Testis (tissue), 2 donors: ENCODE measurements at regions not wholly inside any gene's neighbourhood (a gene's known extent, or its start where the extent isn't known, plus 50 kb on each side); places are given as distances from the start of the nearest gene placed in this dataset.

Experiments
- DNase-seq: peaks from one replicate; pipeline ENCODE4 v3.0.0-alpha.2; 2019
- H3K27ac ChIP-seq, 2 donors: fragments of 200-600 bp; sonication (generic); one replicate each; pipeline ENCODE4 v1.5.1; 2019
- H3K27me3 ChIP-seq: fragments of 200-600 bp; sonication (generic); one replicate; pipeline ENCODE4 v1.5.1; 2019
- H3K36me3 ChIP-seq: fragments of 200-600 bp; sonication (generic); one replicate; pipeline ENCODE4 v1.5.1; 2017; ENCODE audit warnings: low read depth; ENCODE audit errors: missing control alignments
- H3K4me1 ChIP-seq: fragments of 200-600 bp; sonication (generic); one replicate; pipeline ENCODE4 v1.5.1; 2019
- H3K4me3 ChIP-seq, 2 donors: fragments of 200-600 bp; sonication (generic); one replicate each; pipeline ENCODE4 v1.5.1; 2017 to 2019
- H3K9me3 ChIP-seq: fragments of 200-600 bp; sonication (generic); one replicate; pipeline ENCODE4 v1.5.1; 2017
- CTCF ChIP-seq, 3 experiments: fragments of 450-650 bp in 2 of 3; fragments of 200-600 bp in 1 of 3; sonication (generic) in 1 of 3; IDR thresholded peaks; one replicate each; pipeline ENCODE4 v1.5.1; 2016 to 2019; ENCODE audit warnings: antibody characterized with exemption in 3 of 3, mild to moderate bottlenecking in 2 of 3, moderate library complexity in 1 of 3
- POLR2A ChIP-seq: fragments of 450-650 bp; IDR thresholded peaks from one replicate; pipeline ENCODE4 v1.6.1; 2017; ENCODE audit warnings: antibody characterized with exemption, mild to moderate bottlenecking, moderate library complexity
- WGBS, 2 donors: methylation state at CpG; one replicate each; pipeline ENCODE4 v1.1.5; 2018; 5-methylcytosine and 5-hydroxymethylcytosine counted together
- intact Hi-C: fragments of 100-400 bp; cut with DNase I; formaldehyde crosslinking; loops from one replicate; pipeline ENCODE4 v1.15.1; 2023; ENCODE audit warnings: low total_unique reads

GRCh38 chr1:166258017-166258416 is 91.2 kb upstream of the FAM78B start:
- H3K27ac ChIP-seq: no peak overlapping the region
- DNase-seq: no peak
- H3K4me3 ChIP-seq: no peak overlapping the region
- TF ChIP-seq CTCF (IDR thresholded peaks at IDR 0.05): no peak
- no peaks in the 10 kb centered on the region for H3K4me1 ChIP-seq
- intact Hi-C loops: no loop called here
- H3K36me3 ChIP-seq: no peaks in the 10 kb centered on the region
- no peaks in the 10 kb centered on the region for H3K27me3 ChIP-seq
- WGBS, 2 donors: 83 to 94% methylated on average over 3 of the region's 3 CpGs
- H3K9me3 ChIP-seq: no peaks in the 10 kb centered on the region

- intact Hi-C loops: no loop called here
- Histone ChIP-seq H3K4me3 (no peak overlapping the region), H3K27me3 (no peaks in the 10 kb centered on the region), H3K9me3 (no peaks in the 10 kb centered on the region), H3K4me1 (no peaks in the 10 kb centered on the region), H3K36me3 (no peaks in the 10 kb centered on the region), H3K27ac (no peak overlapping the region)
- no peak for TF ChIP-seq POLR2A
- no peak for TF ChIP-seq CTCF (IDR thresholded peaks at IDR 0.05)
- no peak for DNase-seq
- 71 to 72% methylated on average over 3 of the region's 3 CpGs for WGBS, 2 donors
These were observed 94.7 kb upstream of the FAM78B start for GRCh38 chr1:166261511-166261910.

- no peak for TF ChIP-seq POLR2A
- no peak for TF ChIP-seq CTCF (IDR thresholded peaks at IDR 0.05)
- 79 to 81% methylated on average over 2 of the region's 2 CpGs for WGBS, 2 donors
- intact Hi-C loops: no loop called here
These were observed 103.8 kb upstream of the FAM78B start for GRCh38 chr1:166270476-166271150.

GRCh38 chr1:166271151-166271538 is 104.3 kb upstream of the FAM78B start:
- no peaks in the 10 kb centered on the region for H3K4me1 ChIP-seq
- no peak overlapping the region for H3K4me3 ChIP-seq
- DNase-seq: no peak
- no peaks in the 10 kb centered on the region for H3K27me3 ChIP-seq
- H3K9me3 ChIP-seq: no peaks in the 10 kb centered on the region
- H3K27ac ChIP-seq: no peak overlapping the region
- TF ChIP-seq POLR2A (no peak), CTCF (IDR thresholded peaks at IDR 0.05) (no peak)
- WGBS, 2 donors: 69 to 90% methylated on average over 1 of the region's 1 CpG
- intact Hi-C loops: no loop called here
- H3K36me3 ChIP-seq: no peaks in the 10 kb centered on the region

More at GRCh38 chr1:166270476-166271150, 103.8 kb upstream of the FAM78B start:
- no peaks in the 10 kb centered on the region for H3K27me3 ChIP-seq
- H3K9me3 ChIP-seq: no peaks in the 10 kb centered on the region
- H3K27ac ChIP-seq: no peak overlapping the region
- H3K36me3 ChIP-seq: no peaks in the 10 kb centered on the region
- H3K4me3 ChIP-seq: no peak overlapping the region
- DNase-seq: no peak
- no peaks in the 10 kb centered on the region for H3K4me1 ChIP-seq

GRCh38 chr1:166272155-166272554 is 105.4 kb upstream of the FAM78B start:
- no peak for DNase-seq
- Histone ChIP-seq H3K4me1 (no peaks in the 10 kb centered on the region), H3K4me3 (no peak overlapping the region), H3K27me3 (no peaks in the 10 kb centered on the region), H3K9me3 (no peaks in the 10 kb centered on the region), H3K27ac (no peak overlapping the region), H3K36me3 (no peaks in the 10 kb centered on the region)
- 90 to 100% methylated on average over 1 of the region's 1 CpG for WGBS, 2 donors
- intact Hi-C loops: no loop called here
- TF ChIP-seq CTCF (IDR thresholded peaks at IDR 0.05): no peak
- TF ChIP-seq POLR2A: no peak
